AG09309 (cell line): ENCODE measurements at regions not wholly inside any gene's neighbourhood (a gene's known extent, or its start where the extent isn't known, plus 50 kb on each side); places are given as distances from the start of the nearest gene placed in this dataset.

Experiments used
- DNase-seq: peaks from one replicate; pipeline ENCODE4 v3.0.0-alpha.2; 2010; ENCODE audit warnings: low read depth
- H3K4me3 ChIP-seq: 2 replicates; pipeline ENCODE4 v1.5.1; 2011; ENCODE audit warnings: mild to moderate bottlenecking, low read depth, low read length, moderate library complexity; ENCODE audit not compliant: control insufficient read depth
- CTCF ChIP-seq: IDR thresholded peaks from 2 replicates; pipeline ENCODE4 v1.5.1; 2011; ENCODE audit warnings: mild to moderate bottlenecking, low read depth, low read length, inconsistent platforms; ENCODE audit not compliant: insufficient read depth, control insufficient read depth; ENCODE audit errors: missing control alignments

- DNase-seq = peak; percentile 78
- TF ChIP-seq CTCF = no peak
- H3K4me3 ChIP-seq = no peak overlapping the region
Observed at GRCh38 chr7:42359946-42360345, 122.9 kb upstream of the GLI3 start.

- no peak overlapping the region for H3K4me3 ChIP-seq
- DNase-seq = peak; percentile 63
- TF ChIP-seq CTCF = no peak
Observed at GRCh38 chr7:42351316-42351935, 114.4 kb upstream of the GLI3 start.

DNA sequence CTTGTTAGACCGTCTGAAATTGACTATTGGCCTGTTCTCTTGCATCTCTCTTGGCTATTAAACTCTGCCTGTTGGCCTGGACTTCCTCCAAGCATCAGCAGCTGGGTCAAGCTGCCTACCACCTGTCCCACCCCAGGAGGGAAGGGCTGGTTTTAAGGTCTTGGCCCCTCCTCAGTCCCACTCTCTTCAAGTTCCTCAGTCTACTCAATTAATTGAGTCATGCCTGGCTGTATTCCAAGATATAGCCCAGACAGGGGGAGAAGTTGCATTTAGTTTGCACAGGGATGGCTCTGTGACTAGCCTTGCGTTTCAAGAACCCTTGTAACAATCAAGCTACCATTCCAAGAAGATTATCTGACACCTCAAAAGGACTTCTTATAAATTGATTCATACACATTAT lies 113.8 kb upstream of the GLI3 start:
- TF ChIP-seq CTCF = no peak
- H3K4me3 ChIP-seq = no peak overlapping the region
- peak; percentile 61 for DNase-seq

- H3K4me3 ChIP-seq = no peak overlapping the region
- no peak for TF ChIP-seq CTCF
- DNase-seq = peak; percentile 23
Observed at GRCh38 chr7:42348631-42349030, 111.6 kb upstream of the GLI3 start.

GRCh38 chr7:42348071-42348470 lies 111.1 kb upstream of the GLI3 start:
- TF ChIP-seq CTCF = no peak
- no peak overlapping the region for H3K4me3 ChIP-seq
- DNase-seq = no peak

DNA sequence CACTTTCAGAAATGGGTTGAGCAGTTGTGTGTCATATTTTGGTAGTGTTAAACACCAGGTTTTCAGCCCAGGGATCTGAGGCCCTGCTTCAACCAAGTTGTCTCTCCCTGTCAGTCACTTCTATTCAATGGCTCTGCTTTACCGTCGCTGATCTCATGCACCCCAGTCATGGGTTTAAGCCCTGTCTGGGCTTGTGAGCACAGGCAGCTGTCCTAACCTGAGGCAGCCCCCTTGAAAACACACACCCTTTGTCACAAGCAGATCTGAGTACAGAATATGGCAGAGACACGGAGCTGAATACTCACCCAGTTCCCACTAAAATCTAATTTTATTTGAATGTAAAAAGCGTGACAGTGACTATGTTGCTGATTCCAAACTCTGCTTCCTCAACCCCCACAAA lies 110.6 kb upstream of the GLI3 start:
- no peak for TF ChIP-seq CTCF
- DNase-seq = no peak

More for the DNA sequence above, 110.6 kb upstream of the GLI3 start:
- H3K4me3 ChIP-seq = no peak overlapping the region
